Muscle layer of duodenum (tissue), 2 donors: ENCODE measurements at regions not wholly inside any gene's neighbourhood (a gene's known extent, or its start where the extent isn't known, plus 50 kb on each side); places are given as distances from the start of the nearest gene placed in this dataset.
"Not testable (repeated sequence)": the region's sequence is repeated elsewhere in the genome, so short reads cannot be mapped to it uniquely, and the experiment has no call there.

Experiments used
- H3K27ac ChIP-seq: one replicate; pipeline ENCODE4 v1.7.0; 2013; ENCODE audit warnings: mild to moderate bottlenecking, low read length
- H3K27me3 ChIP-seq: one replicate; pipeline ENCODE4 v1.7.0; 2013; ENCODE audit warnings: low read depth, mild to moderate bottlenecking, control low read depth, low read length
- H3K36me3 ChIP-seq, 2 donors: one replicate each; pipeline ENCODE4 v1.7.0; 2013; ENCODE audit warnings: low read length in 2 of 2, control low read depth in 1 of 2, mild to moderate bottlenecking in 1 of 2; ENCODE audit not compliant: insufficient read depth in 2 of 2, control insufficient read depth in 1 of 2
- H3K4me1 ChIP-seq, 2 donors: one replicate each; pipeline ENCODE4 v1.7.0; 2013; ENCODE audit warnings: low read length in 2 of 2, mild to moderate bottlenecking in 2 of 2, control low read depth in 1 of 2, moderate library complexity in 1 of 2; ENCODE audit not compliant: insufficient read depth in 2 of 2, control insufficient read depth in 1 of 2
- H3K4me3 ChIP-seq, 2 donors: one replicate each; pipeline ENCODE4 v1.7.0; 2013; ENCODE audit warnings: low read length in 2 of 2, low read depth in 1 of 2, mild to moderate bottlenecking in 1 of 2
- H3K9me3 ChIP-seq, 2 donors: one replicate each; pipeline ENCODE4 v1.7.0; 2013; ENCODE audit warnings: low read length in 2 of 2, control low read depth in 1 of 2, mild to moderate bottlenecking in 1 of 2; ENCODE audit not compliant: control insufficient read depth in 1 of 2
- donor health status: healthy.

GRCh38 chr4:74505355-74505978 is 60.5 kb downstream of the AREG start:
- H3K27me3 ChIP-seq, H3K4me1 ChIP-seq, H3K9me3 ChIP-seq, H3K4me3 ChIP-seq, H3K27ac ChIP-seq, H3K36me3 ChIP-seq: not testable (repeated sequence)

- H3K4me1 ChIP-seq, H3K27me3 ChIP-seq, H3K9me3 ChIP-seq, H3K4me3 ChIP-seq, H3K27ac ChIP-seq, H3K36me3 ChIP-seq: not testable (repeated sequence)
Measured at GRCh38 chr4:74509363-74509762, 64.4 kb downstream of the AREG start.

- Histone ChIP-seq H3K27ac (no peak overlapping the region), H3K4me1 (no peaks in the 10 kb centered on the region), H3K4me3 (no peak overlapping the region), H3K27me3 (no peaks in the 10 kb centered on the region), H3K36me3 (no peaks in the 10 kb centered on the region), H3K9me3 (no peaks in the 10 kb centered on the region)
Measured at GRCh38 chr4:74516303-74516702, 71.4 kb downstream of the AREG start.

GRCh38 chr4:74517996-74518395 is 73.1 kb downstream of the AREG start:
- Histone ChIP-seq H3K27me3 (no peaks in the 10 kb centered on the region), H3K4me3 (no peak overlapping the region)

GRCh38 chr4:74522251-74522991 is 77.5 kb downstream of the AREG start:
- H3K27ac ChIP-seq, result no peak overlapping the region
- no peaks in the 10 kb centered on the region for H3K4me1 ChIP-seq
- H3K27me3 ChIP-seq, result no peaks in the 10 kb centered on the region
- H3K4me3 ChIP-seq, result no peak overlapping the region
- H3K9me3 ChIP-seq, result no peaks in the 10 kb centered on the region
- H3K36me3 ChIP-seq, result no peaks in the 10 kb centered on the region

More at GRCh38 chr4:74517996-74518395, 73.1 kb downstream of the AREG start:
- H3K36me3 ChIP-seq, result no peaks in the 10 kb centered on the region
- no peaks in the 10 kb centered on the region for H3K9me3 ChIP-seq
- no peak overlapping the region for H3K27ac ChIP-seq
- no peaks in the 10 kb centered on the region for H3K4me1 ChIP-seq

- H3K4me1 ChIP-seq, result no peaks in the 10 kb centered on the region
- H3K27me3 ChIP-seq, result no peaks in the 10 kb centered on the region
- H3K9me3 ChIP-seq, result no peaks in the 10 kb centered on the region
- no peaks in the 10 kb centered on the region for H3K36me3 ChIP-seq
- no peak overlapping the region for H3K4me3 ChIP-seq
- H3K27ac ChIP-seq, result no peak overlapping the region
Measured at GRCh38 chr4:74523096-74523495, 78.2 kb downstream of the AREG start.

GRCh38 chr4:74524985-74525384 is 80.0 kb downstream of the AREG start:
- no peaks in the 10 kb centered on the region for H3K27me3 ChIP-seq
- H3K36me3 ChIP-seq, result no peaks in the 10 kb centered on the region
- H3K27ac ChIP-seq, result no peak overlapping the region
- no peaks in the 10 kb centered on the region for H3K9me3 ChIP-seq
- H3K4me3 ChIP-seq, result no peak overlapping the region
- no peaks in the 10 kb centered on the region for H3K4me1 ChIP-seq

GRCh38 chr4:74527049-74527448 is 82.1 kb downstream of the AREG start:
- H3K27ac ChIP-seq, result no peak overlapping the region
- H3K27me3 ChIP-seq, result no peaks in the 10 kb centered on the region

GRCh38 chr4:74528178-74528577 is 83.2 kb downstream of the AREG start:
- H3K27me3 ChIP-seq, result no peaks in the 10 kb centered on the region
- no peak overlapping the region for H3K4me3 ChIP-seq
- no peak overlapping the region for H3K27ac ChIP-seq
- H3K9me3 ChIP-seq, result no peaks in the 10 kb centered on the region
- H3K36me3 ChIP-seq, result no peaks in the 10 kb centered on the region
- H3K4me1 ChIP-seq, result no peaks in the 10 kb centered on the region

More at GRCh38 chr4:74527049-74527448, 82.1 kb downstream of the AREG start:
- Histone ChIP-seq H3K36me3 (no peaks in the 10 kb centered on the region), H3K4me3 (no peak overlapping the region), H3K9me3 (no peaks in the 10 kb centered on the region), H3K4me1 (no peaks in the 10 kb centered on the region)

GRCh38 chr4:74529284-74530041 is 84.5 kb downstream of the AREG start:
- no peaks in the 10 kb centered on the region for H3K36me3 ChIP-seq
- no peaks in the 10 kb centered on the region for H3K27me3 ChIP-seq
- H3K4me1 ChIP-seq, result no peaks in the 10 kb centered on the region
- no peak overlapping the region for H3K4me3 ChIP-seq
- H3K9me3 ChIP-seq, result no peaks in the 10 kb centered on the region
- no peak overlapping the region for H3K27ac ChIP-seq

- H3K4me1 ChIP-seq, result no peaks in the 10 kb centered on the region
- H3K36me3 ChIP-seq, result no peaks in the 10 kb centered on the region
- no peak overlapping the region for H3K4me3 ChIP-seq
- H3K27me3 ChIP-seq, result no peaks in the 10 kb centered on the region
- H3K9me3 ChIP-seq, result no peaks in the 10 kb centered on the region
- no peak overlapping the region for H3K27ac ChIP-seq
Measured at GRCh38 chr4:74531963-74532794, 87.2 kb downstream of the AREG start.
